Jurkat, Clone E6-1 (cell line): ENCODE measurements at regions not wholly inside any gene's neighbourhood (a gene's known extent, or its start where the extent isn't known, plus 50 kb on each side); places are given as distances from the start of the nearest gene placed in this dataset.
A peak's percentile ranks its signal among the peaks of the same experiment; 100 is the strongest.
"Not testable (repeated sequence)": the region's sequence is repeated elsewhere in the genome, so short reads cannot be mapped to it uniquely, and the experiment has no call there.

ENCODE experiments used
- DNase-seq: peaks from one replicate; pipeline ENCODE4 v3.0.0-alpha.2; 2011; ENCODE audit warnings: low read depth, low spot score
- H3K4me3 ChIP-seq: 2 replicates; pipeline ENCODE4 v1.5.1; 2011; ENCODE audit warnings: mild to moderate bottlenecking, low read length, control low read depth, moderate library complexity

- no peak overlapping the region for H3K4me3 ChIP-seq
- DNase-seq, result no peak
Measured at GRCh38 chr1:213685992-213686582, 301.7 kb upstream of the PROX1 start.

GRCh38 chr1:213686983-213687382, 300.8 kb upstream of the PROX1 start:
- no peak overlapping the region for H3K4me3 ChIP-seq
- no peak for DNase-seq

GRCh38 chr1:213687832-213688231, 299.9 kb upstream of the PROX1 start:
- H3K4me3 ChIP-seq, result no peak overlapping the region
- no peak for DNase-seq

- no peak overlapping the region for H3K4me3 ChIP-seq
- DNase-seq, result no peak
Measured at GRCh38 chr1:213688655-213689054, 299.1 kb upstream of the PROX1 start.

- DNase-seq, result no peak
- H3K4me3 ChIP-seq, result no peak overlapping the region
Measured at GRCh38 chr1:213689260-213689659, 298.5 kb upstream of the PROX1 start.

GRCh38 chr1:213690341-213690917, 297.3 kb upstream of the PROX1 start:
- no peak overlapping the region for H3K4me3 ChIP-seq
- no peak for DNase-seq

- DNase-seq, result no peak
- H3K4me3 ChIP-seq, result no peak overlapping the region
Measured at GRCh38 chr1:213692321-213692720, 295.5 kb upstream of the PROX1 start.

- no peak for DNase-seq
- H3K4me3 ChIP-seq, result no peak overlapping the region
Measured at GRCh38 chr1:213693864-213694263, 293.9 kb upstream of the PROX1 start.

- no peak for DNase-seq
- H3K4me3 ChIP-seq, result no peak overlapping the region
Measured at GRCh38 chr1:213697192-213697802, 290.5 kb upstream of the PROX1 start.

- no peak overlapping the region for H3K4me3 ChIP-seq
- no peak for DNase-seq
Measured at GRCh38 chr1:213698092-213698702, 289.6 kb upstream of the PROX1 start.

GRCh38 chr1:213702703-213703102, 285.1 kb upstream of the PROX1 start:
- H3K4me3 ChIP-seq, result no peak overlapping the region
- DNase-seq, result no peak

GRCh38 chr1:213704941-213705340, 282.8 kb upstream of the PROX1 start:
- no peak for DNase-seq
- no peak overlapping the region for H3K4me3 ChIP-seq

GRCh38 chr1:213711833-213712490, 275.8 kb upstream of the PROX1 start:
- DNase-seq, H3K4me3 ChIP-seq: not testable (repeated sequence)

GRCh38 chr1:213714645-213715044, 273.1 kb upstream of the PROX1 start:
- H3K4me3 ChIP-seq, result no peak overlapping the region
- DNase-seq, result no peak

- DNase-seq, result no peak
- no peak overlapping the region for H3K4me3 ChIP-seq
Measured at GRCh38 chr1:213715182-213715581, 272.6 kb upstream of the PROX1 start.

GRCh38 chr1:213719462-213719861, 268.3 kb upstream of the PROX1 start:
- H3K4me3 ChIP-seq, result no peak overlapping the region
- no peak for DNase-seq

GRCh38 chr1:213720032-213720431, 267.7 kb upstream of the PROX1 start:
- no peak for DNase-seq
- no peak overlapping the region for H3K4me3 ChIP-seq

- H3K4me3 ChIP-seq, result no peak overlapping the region
- peak; percentile 99 for DNase-seq
Measured at GRCh38 chr1:213723187-213723586, 264.6 kb upstream of the PROX1 start.

GRCh38 chr1:213724640-213725536, 262.9 kb upstream of the PROX1 start:
- peak; percentile 53 for DNase-seq
- no peak overlapping the region for H3K4me3 ChIP-seq
